ENCODE measurements at regions not wholly inside any gene's neighbourhood (a gene's known extent, or its start where the extent isn't known, plus 50 kb on each side); places are given as distances from the start of the nearest gene placed in this dataset.

GRCh38 chr3:14289590-14290461 lies 111.2 kb downstream of the LSM3 start:
- H3K4me1 ChIP-seq = peaks cover 0 to 19% (median 0%) of the 10 kb centered on the region in 3 donors
- WGBS, 2 donors = 64 to 68% methylated on average over 6 of the region's 7 CpGs
- TF ChIP-seq CTCF (IDR thresholded peaks at IDR 0.05) = no peak
- no peak for TF ChIP-seq POLR2A (IDR thresholded peaks at IDR 0.05)
- no peak for DNase-seq
- H3K27me3 ChIP-seq = peaks cover 0 to 3% (median 0%) of the 10 kb centered on the region in 4 donors
- H3K9me3 ChIP-seq = no peaks in the 10 kb centered on the region
- no peak overlapping the region for H3K4me3 ChIP-seq
- no peak overlapping the region for H3K27ac ChIP-seq
- intact Hi-C loops (cut with DNase I) = no loop called here
- H3K36me3 ChIP-seq = no peaks in the 10 kb centered on the region

- Histone ChIP-seq H3K27me3 (peaks cover 0 to 3% (median 0%) of the 10 kb centered on the region in 4 donors), H3K9me3 (no peaks in the 10 kb centered on the region), H3K4me1 (peaks cover 0 to 19% (median 0%) of the 10 kb centered on the region in 3 donors), H3K36me3 (no peaks in the 10 kb centered on the region), H3K4me3 (no peak overlapping the region), H3K27ac (peak overlapping the region in 1 of 4 donors; percentile 25)
- TF ChIP-seq POLR2A (IDR thresholded peaks at IDR 0.05) (no peak), CTCF (IDR thresholded peaks at IDR 0.05) (no peak)
- WGBS, 2 donors = 59 to 75% methylated on average over 9 of the region's 9 CpGs
- DNase-seq = no peak
- intact Hi-C loops (cut with DNase I) = no loop called here
Observed at GRCh38 chr3:14290631-14291385, 111.6 kb upstream of the SLC6A6 start.

- H3K27me3 ChIP-seq = peaks cover 0 to 10% (median 0%) of the 10 kb centered on the region in 4 donors
- H3K9me3 ChIP-seq = no peaks in the 10 kb centered on the region
- intact Hi-C loops (cut with DNase I) = no loop called here
- TF ChIP-seq CTCF (IDR thresholded peaks at IDR 0.05) (no peak), POLR2A (IDR thresholded peaks at IDR 0.05) (no peak)
- no peaks in the 10 kb centered on the region for H3K36me3 ChIP-seq
- no peak for DNase-seq
- H3K4me1 ChIP-seq = peaks cover 5 to 24% (median 12%) of the 10 kb centered on the region in 3 donors
- no peak overlapping the region for H3K27ac ChIP-seq
- WGBS, 2 donors = 88 to 90% methylated on average over 3 of the region's 3 CpGs
- no peak overlapping the region for H3K4me3 ChIP-seq
Observed at GRCh38 chr3:14295037-14295436, 107.4 kb upstream of the SLC6A6 start.

- H3K27ac ChIP-seq = peak overlapping the region in 1 of 4 donors; percentile 33
- WGBS, 2 donors = 87 to 93% methylated on average over 5 of the region's 5 CpGs
- no peak for TF ChIP-seq POLR2A (IDR thresholded peaks at IDR 0.05)
- no peak for TF ChIP-seq CTCF (IDR thresholded peaks at IDR 0.05)
- no peak overlapping the region for H3K4me3 ChIP-seq
- no peak for DNase-seq
- no peaks in the 10 kb centered on the region for H3K9me3 ChIP-seq
- H3K4me1 ChIP-seq = peaks cover 5 to 17% (median 12%) of the 10 kb centered on the region in 3 donors
- intact Hi-C loops (cut with DNase I) = no loop called here
- H3K36me3 ChIP-seq = no peaks in the 10 kb centered on the region
- H3K27me3 ChIP-seq = peaks cover 0 to 14% (median 0%) of the 10 kb centered on the region in 4 donors
Observed at GRCh38 chr3:14295801-14296200, 106.6 kb upstream of the SLC6A6 start.

- H3K4me3 ChIP-seq = no peak overlapping the region
- H3K36me3 ChIP-seq = no peaks in the 10 kb centered on the region
- TF ChIP-seq CTCF (IDR thresholded peaks at IDR 0.05) = no peak
- TF ChIP-seq POLR2A (IDR thresholded peaks at IDR 0.05) = no peak
- peaks cover 0 to 15% (median 0%) of the 10 kb centered on the region in 4 donors for H3K27me3 ChIP-seq
- no peaks in the 10 kb centered on the region for H3K9me3 ChIP-seq
- no peak for DNase-seq
- intact Hi-C loops (cut with DNase I) = no loop called here
- 57 to 61% methylated on average over 7 of the region's 8 CpGs for WGBS, 2 donors
- peaks cover 5 to 22% (median 12%) of the 10 kb centered on the region in 3 donors for H3K4me1 ChIP-seq
- peak overlapping the region; percentile 8 to 55 (median 48) for H3K27ac ChIP-seq
Observed at GRCh38 chr3:14297305-14297704, 105.1 kb upstream of the SLC6A6 start.
